Ishikawa (cell line): ENCODE measurements at regions not wholly inside any gene's neighbourhood (a gene's known extent, or its start where the extent isn't known, plus 50 kb on each side); places are given as distances from the start of the nearest gene placed in this dataset.

Experiments used
- CEBPB ChIP-seq: IDR thresholded peaks from 2 replicates; pipeline ENCODE4 v1.6.1; 2012
- CREB1 ChIP-seq: IDR thresholded peaks from 2 replicates; pipeline ENCODE4 v1.6.1; 2012; ENCODE audit warnings: low read depth
- EGR1 ChIP-seq: IDR thresholded peaks from 2 replicates; pipeline ENCODE4 v1.6.1; 2012
- EP300 ChIP-seq: IDR thresholded peaks from 2 replicates; pipeline ENCODE4 v1.6.1; 2012; ENCODE audit warnings: borderline replicate concordance
- FOXM1 ChIP-seq: IDR thresholded peaks from 2 replicates; pipeline ENCODE4 v1.6.1; 2012; ENCODE audit warnings: low read depth, borderline replicate concordance
- NFIC ChIP-seq: IDR thresholded peaks from 2 replicates; pipeline ENCODE4 v1.6.1; 2012
- RAD21 ChIP-seq: IDR thresholded peaks from 2 replicates; pipeline ENCODE4 v1.6.1; 2012; ENCODE audit warnings: low read depth
- REST ChIP-seq: IDR thresholded peaks from 2 replicates; pipeline ENCODE4 v1.6.1; 2012; ENCODE audit warnings: low read depth, mild to moderate bottlenecking
- TAF1 ChIP-seq: IDR thresholded peaks from 2 replicates; pipeline ENCODE4 v1.6.1; 2012; ENCODE audit warnings: low read depth, mild to moderate bottlenecking
- TCF12 ChIP-seq: IDR thresholded peaks from 2 replicates; pipeline ENCODE4 v1.6.1; 2012; ENCODE audit warnings: low read depth
- TEAD4 ChIP-seq: IDR thresholded peaks from 2 replicates; pipeline ENCODE4 v1.6.1; 2012
- USF1 ChIP-seq: IDR thresholded peaks from 2 replicates; pipeline ENCODE4 v1.6.1; 2012
- YY1 ChIP-seq: IDR thresholded peaks from 2 replicates; pipeline ENCODE4 v1.6.1; 2012; ENCODE audit warnings: low read depth
- ZBTB7A ChIP-seq: IDR thresholded peaks from 2 replicates; pipeline ENCODE4 v1.6.1; 2012; ENCODE audit warnings: low read depth
- TF ChIP-seq, protein P1 (sequence below): IDR thresholded peaks from 2 replicates; pipeline ENCODE4 v1.6.1; 2012

GRCh38 chr6:90860822-90861601 is 274.1 kb upstream of the MAP3K7 start:
- TF ChIP-seq FOXM1 = no peak
- peak; percentile 49 for TF ChIP-seq RAD21

GRCh38 chr6:90859612-90860011 is 272.7 kb upstream of the MAP3K7 start:
- peak; percentile 16; the same call in 1 of the 2 replicates for TF ChIP-seq RAD21
- TF ChIP-seq EP300 = no peak

- no peak for TF ChIP-seq NFIC
- TF ChIP-seq EGR1 = no peak
- no peak for TF ChIP-seq CEBPB
- no peak for TF ChIP-seq YY1
- no peak for TF ChIP-seq TEAD4
- TF ChIP-seq EP300 = no peak
- no peak for TF ChIP-seq USF1
Observed at GRCh38 chr6:90859056-90859455, 272.2 kb upstream of the MAP3K7 start.

DNA sequence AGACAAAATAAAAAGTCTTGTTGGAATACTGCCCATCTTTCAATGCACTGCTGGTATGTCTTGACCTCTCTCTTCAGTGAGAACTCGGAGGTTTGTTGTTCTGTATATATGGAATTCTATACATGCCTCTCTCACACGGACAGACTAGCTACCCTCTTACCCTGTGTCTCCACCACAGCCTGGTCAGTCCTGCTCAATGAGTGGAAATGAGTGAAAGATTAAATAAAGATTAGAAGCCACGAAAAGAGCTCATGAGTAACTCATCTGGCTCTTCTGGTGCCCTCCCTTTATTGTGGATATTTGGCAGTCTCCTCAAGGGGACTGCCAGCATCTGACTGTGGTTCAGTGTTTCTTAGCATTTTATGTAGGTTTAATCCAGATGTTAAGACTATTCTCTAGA is 262.8 kb upstream of the MAP3K7 start:
- TF ChIP-seq CREB1 = no peak
- TF ChIP-seq, protein P1, sequence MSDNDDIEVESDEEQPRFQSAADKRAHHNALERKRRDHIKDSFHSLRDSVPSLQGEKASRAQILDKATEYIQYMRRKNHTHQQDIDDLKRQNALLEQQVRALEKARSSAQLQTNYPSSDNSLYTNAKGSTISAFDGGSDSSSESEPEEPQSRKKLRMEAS = no peak
- no peak for TF ChIP-seq TCF12
- no peak for TF ChIP-seq USF1
- TF ChIP-seq CEBPB = no peak
- no peak for TF ChIP-seq NFIC
- TF ChIP-seq REST = no peak
- TF ChIP-seq RAD21 = no peak
- TF ChIP-seq TAF1 = no peak
- TF ChIP-seq TEAD4 = no peak
- TF ChIP-seq EP300 = no peak
- TF ChIP-seq FOXM1 = no peak
- no peak for TF ChIP-seq EGR1
- TF ChIP-seq YY1 = no peak
- no peak for TF ChIP-seq ZBTB7A

DNA sequence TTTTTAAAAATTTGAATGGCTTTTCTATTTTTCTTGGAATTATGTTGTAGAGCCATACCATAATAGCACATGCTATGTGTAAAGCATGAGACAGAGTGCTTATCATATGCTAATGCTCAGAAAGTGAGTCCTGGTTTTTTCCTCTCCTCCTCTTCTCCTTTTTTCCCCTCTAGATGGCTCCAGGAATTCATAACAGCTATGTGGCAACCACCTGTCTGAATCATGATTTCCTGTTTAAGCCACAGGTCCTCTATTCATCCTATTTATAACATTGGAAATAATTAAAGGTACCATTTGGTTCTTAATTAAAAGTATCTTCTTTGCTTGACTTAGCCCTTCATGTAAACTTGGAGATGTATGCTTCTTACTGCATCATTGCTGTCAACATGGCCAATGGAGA is 260.0 kb upstream of the MAP3K7 start:
- TF ChIP-seq TCF12 (no peak), EGR1 (no peak), TAF1 (no peak), CEBPB (no peak)
- TF ChIP-seq, protein P1 = no peak

GRCh38 chr6:90835596-90836212 is 248.8 kb upstream of the MAP3K7 start:
- TF ChIP-seq NFIC (no peak), TCF12 (no peak), EP300 (no peak), RAD21 (no peak), ZBTB7A (no peak), TEAD4 (no peak), TAF1 (no peak), FOXM1 (no peak), CREB1 (no peak), CEBPB (no peak), EGR1 (no peak), YY1 (no peak), REST (no peak), USF1 (no peak)
- TF ChIP-seq, protein P1 = no peak
